Stimulated activated memory B cell treated with anti-CD40 and anti-IgM and Interleukin-4, amounts not matched to agents 10 μg/mL and 1 μg/mL and 100 μg/mL, for 72 hours (primary cell): ENCODE measurements at regions not wholly inside any gene's neighbourhood (a gene's known extent, or its start where the extent isn't known, plus 50 kb on each side); places are given as distances from the start of the nearest gene placed in this dataset.
"Not testable (repeated sequence)": the region's sequence is repeated elsewhere in the genome, so short reads cannot be mapped to it uniquely, and the experiment has no call there.

Experiments used
- ATAC-seq: fragments of 150-1000 bp; cut with Tn5 transposase; 2 replicates; pipeline ENCODE4 v1.10.0; 2021
- H3K27ac Mint-ChIP-seq: one replicate; pipeline ENCODE4 v1.8.0; 2022; ENCODE audit warnings: mild to moderate bottlenecking, mixed read lengths
- H3K27me3 Mint-ChIP-seq: one replicate; pipeline ENCODE4 v1.8.0; 2022; ENCODE audit warnings: mixed read lengths
- H3K36me3 Mint-ChIP-seq: one replicate; pipeline ENCODE4 v1.8.0; 2022; ENCODE audit warnings: mixed read lengths
- H3K4me1 Mint-ChIP-seq: one replicate; pipeline ENCODE4 v1.8.0; 2022; ENCODE audit warnings: mixed read lengths
- H3K4me3 Mint-ChIP-seq: one replicate; pipeline ENCODE4 v1.8.0; 2022; ENCODE audit warnings: mild to moderate bottlenecking, moderate library complexity, mixed read lengths
- H3K9me3 Mint-ChIP-seq: one replicate; pipeline ENCODE4 v1.8.0; 2022; ENCODE audit warnings: mixed read lengths

GRCh38 chr12:127779301-127780045, 487.5 kb upstream of the TMEM132C start:
- no peaks in the 10 kb centered on the region for H3K36me3 Mint-ChIP-seq
- H3K9me3 Mint-ChIP-seq: peaks cover 8% of the 10 kb centered on the region
- H3K27me3 Mint-ChIP-seq: no peaks in the 10 kb centered on the region
- no peak overlapping the region for H3K4me3 Mint-ChIP-seq
- ATAC-seq: no peak
- H3K27ac Mint-ChIP-seq: no peak overlapping the region
- H3K4me1 Mint-ChIP-seq: no peaks in the 10 kb centered on the region

- Mint-ChIP-seq H3K4me3 (no peak overlapping the region), H3K9me3 (peaks cover 8% of the 10 kb centered on the region), H3K4me1 (no peaks in the 10 kb centered on the region), H3K27ac (no peak overlapping the region), H3K36me3 (no peaks in the 10 kb centered on the region), H3K27me3 (no peaks in the 10 kb centered on the region)
- ATAC-seq: no peak
These were observed 486.1 kb upstream of the TMEM132C start for GRCh38 chr12:127780881-127781280.

GRCh38 chr12:127781336-127781735, 485.6 kb upstream of the TMEM132C start:
- no peak overlapping the region for H3K27ac Mint-ChIP-seq
- H3K4me1 Mint-ChIP-seq: no peaks in the 10 kb centered on the region
- H3K4me3 Mint-ChIP-seq: no peak overlapping the region
- ATAC-seq: no peak
- no peaks in the 10 kb centered on the region for H3K27me3 Mint-ChIP-seq
- peaks cover 8% of the 10 kb centered on the region for H3K9me3 Mint-ChIP-seq
- H3K36me3 Mint-ChIP-seq: no peaks in the 10 kb centered on the region

GRCh38 chr12:127785540-127785939, 481.4 kb upstream of the TMEM132C start:
- Mint-ChIP-seq H3K4me1 (no peaks in the 10 kb centered on the region), H3K36me3 (no peaks in the 10 kb centered on the region), H3K9me3 (peaks cover 3% of the 10 kb centered on the region), H3K4me3 (no peak overlapping the region), H3K27me3 (no peaks in the 10 kb centered on the region), H3K27ac (no peak overlapping the region)
- no peak for ATAC-seq

- no peak for ATAC-seq
- H3K27ac Mint-ChIP-seq: no peak overlapping the region
- H3K9me3 Mint-ChIP-seq: peaks cover 3% of the 10 kb centered on the region
- no peaks in the 10 kb centered on the region for H3K27me3 Mint-ChIP-seq
- H3K36me3 Mint-ChIP-seq: no peaks in the 10 kb centered on the region
- H3K4me3 Mint-ChIP-seq: no peak overlapping the region
- no peaks in the 10 kb centered on the region for H3K4me1 Mint-ChIP-seq
These were observed 480.9 kb upstream of the TMEM132C start for GRCh38 chr12:127785986-127786590.

GRCh38 chr12:127787544-127787943, 479.4 kb upstream of the TMEM132C start:
- Mint-ChIP-seq H3K4me1 (no peaks in the 10 kb centered on the region), H3K36me3 (no peaks in the 10 kb centered on the region), H3K4me3 (no peak overlapping the region), H3K27ac (no peak overlapping the region), H3K27me3 (no peaks in the 10 kb centered on the region), H3K9me3 (peaks cover 3% of the 10 kb centered on the region)
- no peak for ATAC-seq

GRCh38 chr12:127790376-127790775, 476.6 kb upstream of the TMEM132C start:
- peaks cover 6% of the 10 kb centered on the region for H3K9me3 Mint-ChIP-seq
- H3K27me3 Mint-ChIP-seq: no peaks in the 10 kb centered on the region
- H3K27ac Mint-ChIP-seq: no peak overlapping the region
- no peaks in the 10 kb centered on the region for H3K36me3 Mint-ChIP-seq
- no peak for ATAC-seq
- H3K4me3 Mint-ChIP-seq: no peak overlapping the region
- H3K4me1 Mint-ChIP-seq: no peaks in the 10 kb centered on the region

- peaks cover 6% of the 10 kb centered on the region for H3K9me3 Mint-ChIP-seq
- ATAC-seq: no peak
- H3K4me3 Mint-ChIP-seq: no peak overlapping the region
- H3K27me3 Mint-ChIP-seq: no peaks in the 10 kb centered on the region
- H3K4me1 Mint-ChIP-seq: no peaks in the 10 kb centered on the region
- H3K36me3 Mint-ChIP-seq: no peaks in the 10 kb centered on the region
- no peak overlapping the region for H3K27ac Mint-ChIP-seq
These were observed 475.8 kb upstream of the TMEM132C start for GRCh38 chr12:127791217-127791616.

GRCh38 chr12:127797918-127798317, 469.1 kb upstream of the TMEM132C start:
- Mint-ChIP-seq H3K27ac (no peak overlapping the region), H3K27me3 (no peaks in the 10 kb centered on the region), H3K36me3 (no peaks in the 10 kb centered on the region), H3K4me1 (no peaks in the 10 kb centered on the region), H3K4me3 (no peak overlapping the region), H3K9me3 (peaks cover 2% of the 10 kb centered on the region)
- ATAC-seq: no peak

GRCh38 chr12:127802271-127802670, 464.7 kb upstream of the TMEM132C start:
- Mint-ChIP-seq H3K4me3 (no peak overlapping the region), H3K9me3 (no peaks in the 10 kb centered on the region), H3K27me3 (no peaks in the 10 kb centered on the region), H3K4me1 (no peaks in the 10 kb centered on the region), H3K27ac (no peak overlapping the region), H3K36me3 (no peaks in the 10 kb centered on the region)
- no peak for ATAC-seq

- Mint-ChIP-seq H3K9me3 (no peaks in the 10 kb centered on the region), H3K36me3 (no peaks in the 10 kb centered on the region), H3K27me3 (no peaks in the 10 kb centered on the region), H3K4me3 (no peak overlapping the region), H3K27ac (no peak overlapping the region), H3K4me1 (no peaks in the 10 kb centered on the region)
- no peak for ATAC-seq
These were observed 463.4 kb upstream of the TMEM132C start for GRCh38 chr12:127803545-127803944.

- Mint-ChIP-seq H3K4me1 (no peaks in the 10 kb centered on the region), H3K27me3 (no peaks in the 10 kb centered on the region), H3K9me3 (peaks cover 3% of the 10 kb centered on the region), H3K36me3 (no peaks in the 10 kb centered on the region), H3K4me3 (no peak overlapping the region), H3K27ac (no peak overlapping the region)
- ATAC-seq: no peak
These were observed 457.7 kb upstream of the TMEM132C start for GRCh38 chr12:127809275-127809674.

- no peak overlapping the region for H3K4me3 Mint-ChIP-seq
- no peaks in the 10 kb centered on the region for H3K36me3 Mint-ChIP-seq
- H3K4me1 Mint-ChIP-seq: no peaks in the 10 kb centered on the region
- H3K27ac Mint-ChIP-seq: no peak overlapping the region
- no peak for ATAC-seq
- H3K27me3 Mint-ChIP-seq: no peaks in the 10 kb centered on the region
- H3K9me3 Mint-ChIP-seq: peaks cover 6% of the 10 kb centered on the region
These were observed 456.9 kb upstream of the TMEM132C start for GRCh38 chr12:127810041-127810440.

- not testable (repeated sequence) for H3K27me3 Mint-ChIP-seq, ATAC-seq, H3K4me3 Mint-ChIP-seq, H3K9me3 Mint-ChIP-seq, H3K4me1 Mint-ChIP-seq, H3K36me3 Mint-ChIP-seq, H3K27ac Mint-ChIP-seq
These were observed 456.5 kb upstream of the TMEM132C start for GRCh38 chr12:127810459-127810858.

GRCh38 chr12:127811988-127812387, 455.0 kb upstream of the TMEM132C start:
- Mint-ChIP-seq H3K4me1 (no peaks in the 10 kb centered on the region), H3K9me3 (peaks cover 6% of the 10 kb centered on the region), H3K36me3 (no peaks in the 10 kb centered on the region), H3K27ac (no peak overlapping the region), H3K4me3 (no peak overlapping the region), H3K27me3 (no peaks in the 10 kb centered on the region)
- ATAC-seq: no peak

GRCh38 chr12:127813147-127813546, 453.8 kb upstream of the TMEM132C start:
- Mint-ChIP-seq H3K4me3 (no peak overlapping the region), H3K9me3 (peaks cover 6% of the 10 kb centered on the region), H3K27ac (no peak overlapping the region), H3K36me3 (no peaks in the 10 kb centered on the region), H3K4me1 (no peaks in the 10 kb centered on the region), H3K27me3 (no peaks in the 10 kb centered on the region)
- no peak for ATAC-seq
